ENCODE measurements at regions not wholly inside any gene's neighbourhood (a gene's known extent, or its start where the extent isn't known, plus 50 kb on each side); places are given as distances from the start of the nearest gene placed in this dataset.

DNA sequence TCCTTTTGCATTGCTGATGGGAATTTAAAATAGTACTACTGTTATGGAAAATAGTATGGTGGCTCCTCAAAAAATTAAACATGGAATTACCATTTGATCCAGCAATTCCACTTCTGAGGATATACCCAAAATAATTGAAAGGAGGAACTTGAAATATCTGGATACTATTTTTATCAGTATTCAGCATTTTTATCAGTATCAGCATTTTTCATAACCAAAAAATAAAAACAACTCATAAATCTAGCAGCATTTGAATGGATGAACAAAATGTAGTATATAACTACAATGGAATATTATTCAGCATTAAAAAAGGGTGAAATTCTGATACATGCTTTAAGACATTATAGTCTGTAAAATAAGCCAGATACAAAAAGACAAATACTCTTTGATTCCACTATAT lies 763.4 kb upstream of the MAN1A1 start:
- TF ChIP-seq, protein P1, sequence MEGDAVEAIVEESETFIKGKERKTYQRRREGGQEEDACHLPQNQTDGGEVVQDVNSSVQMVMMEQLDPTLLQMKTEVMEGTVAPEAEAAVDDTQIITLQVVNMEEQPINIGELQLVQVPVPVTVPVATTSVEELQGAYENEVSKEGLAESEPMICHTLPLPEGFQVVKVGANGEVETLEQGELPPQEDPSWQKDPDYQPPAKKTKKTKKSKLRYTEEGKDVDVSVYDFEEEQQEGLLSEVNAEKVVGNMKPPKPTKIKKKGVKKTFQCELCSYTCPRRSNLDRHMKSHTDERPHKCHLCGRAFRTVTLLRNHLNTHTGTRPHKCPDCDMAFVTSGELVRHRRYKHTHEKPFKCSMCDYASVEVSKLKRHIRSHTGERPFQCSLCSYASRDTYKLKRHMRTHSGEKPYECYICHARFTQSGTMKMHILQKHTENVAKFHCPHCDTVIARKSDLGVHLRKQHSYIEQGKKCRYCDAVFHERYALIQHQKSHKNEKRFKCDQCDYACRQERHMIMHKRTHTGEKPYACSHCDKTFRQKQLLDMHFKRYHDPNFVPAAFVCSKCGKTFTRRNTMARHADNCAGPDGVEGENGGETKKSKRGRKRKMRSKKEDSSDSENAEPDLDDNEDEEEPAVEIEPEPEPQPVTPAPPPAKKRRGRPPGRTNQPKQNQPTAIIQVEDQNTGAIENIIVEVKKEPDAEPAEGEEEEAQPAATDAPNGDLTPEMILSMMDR (IDR thresholded peaks at IDR 0.05), result no peak
- no peak for TF ChIP-seq POLR2A (IDR thresholded peaks at IDR 0.05)

Measured in heart left ventricle (tissue), 13 donors.